ENCODE measurements at regions not wholly inside any gene's neighbourhood (a gene's known extent, or its start where the extent isn't known, plus 50 kb on each side); places are given as distances from the start of the nearest gene placed in this dataset.

GRCh38 chr15:36358094-36358493 is 221.3 kb upstream of the CDIN1 start:
- TF ChIP-seq CTCF (IDR thresholded peaks at IDR 0.05) (no peak), REST (IDR thresholded peaks at IDR 0.05; ENCODE audit: insufficient read depth in 1 of 2, low read depth in 2 of 2, low read length in 1 of 2) (no peak), POLR2AphosphoS5 (IDR thresholded peaks at IDR 0.05; ENCODE audit: low read depth, low read length) (no peak), SIN3A (IDR thresholded peaks at IDR 0.05; ENCODE audit: borderline replicate concordance, insufficient read depth, low read depth, low read length) (no peak)

All from Panc1 (cell line).